ENCODE measurements at regions not wholly inside any gene's neighbourhood (a gene's known extent, or its start where the extent isn't known, plus 50 kb on each side); places are given as distances from the start of the nearest gene placed in this dataset.

GRCh38 chr5:92868442-92868841 is 712.6 kb downstream of the NR2F1-AS1 start:
- no peak for ATAC-seq (ENCODE audit: low FRiP score)
- DNase-seq (ENCODE audit: low spot score): no peak
- TF ChIP-seq, protein P1, sequence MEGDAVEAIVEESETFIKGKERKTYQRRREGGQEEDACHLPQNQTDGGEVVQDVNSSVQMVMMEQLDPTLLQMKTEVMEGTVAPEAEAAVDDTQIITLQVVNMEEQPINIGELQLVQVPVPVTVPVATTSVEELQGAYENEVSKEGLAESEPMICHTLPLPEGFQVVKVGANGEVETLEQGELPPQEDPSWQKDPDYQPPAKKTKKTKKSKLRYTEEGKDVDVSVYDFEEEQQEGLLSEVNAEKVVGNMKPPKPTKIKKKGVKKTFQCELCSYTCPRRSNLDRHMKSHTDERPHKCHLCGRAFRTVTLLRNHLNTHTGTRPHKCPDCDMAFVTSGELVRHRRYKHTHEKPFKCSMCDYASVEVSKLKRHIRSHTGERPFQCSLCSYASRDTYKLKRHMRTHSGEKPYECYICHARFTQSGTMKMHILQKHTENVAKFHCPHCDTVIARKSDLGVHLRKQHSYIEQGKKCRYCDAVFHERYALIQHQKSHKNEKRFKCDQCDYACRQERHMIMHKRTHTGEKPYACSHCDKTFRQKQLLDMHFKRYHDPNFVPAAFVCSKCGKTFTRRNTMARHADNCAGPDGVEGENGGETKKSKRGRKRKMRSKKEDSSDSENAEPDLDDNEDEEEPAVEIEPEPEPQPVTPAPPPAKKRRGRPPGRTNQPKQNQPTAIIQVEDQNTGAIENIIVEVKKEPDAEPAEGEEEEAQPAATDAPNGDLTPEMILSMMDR (IDR thresholded peaks at IDR 0.05): no peak

- TF ChIP-seq, protein P1 (IDR thresholded peaks at IDR 0.05): no peak
- no peak for ATAC-seq (ENCODE audit: low FRiP score)
- no peak for DNase-seq (ENCODE audit: low spot score)
Observed at GRCh38 chr5:92864591-92864990, 716.4 kb downstream of the NR2F1-AS1 start.

DNA sequence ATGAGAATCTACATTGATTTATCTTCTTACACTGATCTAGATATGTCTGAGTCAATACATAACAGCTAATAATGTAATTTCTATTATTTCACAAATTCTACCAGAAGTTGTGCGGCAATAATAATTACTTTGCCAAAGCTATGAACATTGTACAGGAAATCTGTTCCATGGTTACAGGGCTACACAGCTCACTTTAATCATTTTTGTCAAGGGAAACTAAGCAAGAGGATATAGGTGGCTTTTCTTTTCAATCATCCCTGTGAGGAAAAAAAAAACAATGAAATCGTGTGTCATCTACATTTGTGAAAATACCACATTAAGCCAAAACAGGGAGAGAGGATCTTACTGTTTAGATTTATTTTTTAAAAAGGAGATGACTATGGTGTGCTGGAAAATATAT is 717.4 kb downstream of the NR2F1-AS1 start:
- DNase-seq (ENCODE audit: low spot score): no peak
- ATAC-seq (ENCODE audit: low FRiP score): no peak
- TF ChIP-seq, protein P1 (IDR thresholded peaks at IDR 0.05): no peak

GRCh38 chr5:92861531-92862285 is 719.3 kb downstream of the NR2F1-AS1 start:
- TF ChIP-seq, protein P1 (IDR thresholded peaks at IDR 0.05): no peak
- no peak for DNase-seq (ENCODE audit: low spot score)
- ATAC-seq (ENCODE audit: low FRiP score): no peak

- TF ChIP-seq, protein P1 (IDR thresholded peaks at IDR 0.05): no peak
- ATAC-seq (ENCODE audit: low FRiP score): no peak
- DNase-seq (ENCODE audit: low spot score): no peak
Observed at GRCh38 chr5:92860061-92860460, 721.0 kb downstream of the NR2F1-AS1 start.

GRCh38 chr5:92852219-92852618 is 728.8 kb downstream of the NR2F1-AS1 start:
- DNase-seq (ENCODE audit: low spot score) (no peak), ATAC-seq (ENCODE audit: low FRiP score) (no peak)
- TF ChIP-seq, protein P1 (IDR thresholded peaks at IDR 0.05): no peak

GRCh38 chr5:92850886-92851285 is 730.1 kb downstream of the NR2F1-AS1 start:
- no peak for DNase-seq (ENCODE audit: low spot score)
- no peak for ATAC-seq (ENCODE audit: low FRiP score)
- TF ChIP-seq, protein P1 (IDR thresholded peaks at IDR 0.05): no peak
